GM19467 (cell line): ENCODE measurements at regions not wholly inside any gene's neighbourhood (a gene's known extent, or its start where the extent isn't known, plus 50 kb on each side); places are given as distances from the start of the nearest gene placed in this dataset.

Experiments
- ATAC-seq: cut with Tn5 transposase; IDR thresholded peaks from one replicate; pipeline ENCODE4 v1.9.1; 2021; ENCODE audit warnings: mild to moderate bottlenecking, moderate library complexity; ENCODE audit not compliant: unreplicated experiment

DNA sequence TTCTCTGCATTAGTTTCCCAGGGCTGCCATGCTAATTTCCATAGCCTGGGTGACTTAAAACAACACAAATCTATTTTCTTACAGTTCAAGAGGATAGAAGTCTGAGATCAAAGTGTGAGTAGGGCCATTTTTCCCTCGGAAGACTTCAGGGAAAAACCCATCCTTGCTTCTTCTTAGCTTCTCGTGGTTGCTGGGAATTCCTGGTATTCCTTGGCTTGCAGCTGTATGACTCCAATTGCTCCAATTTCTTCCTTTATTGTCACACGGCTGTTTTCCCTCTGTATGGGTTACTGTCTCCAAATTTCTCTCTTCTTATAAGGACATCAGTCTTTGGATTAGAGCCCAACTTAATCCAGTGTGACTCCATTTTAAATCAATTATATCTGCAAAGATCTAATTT lies 128.4 kb upstream of the JAG1 start:
- ATAC-seq, result no peak

GRCh38 chr20:10805764-10806163 lies 132.0 kb upstream of the JAG1 start:
- no peak for ATAC-seq

DNA sequence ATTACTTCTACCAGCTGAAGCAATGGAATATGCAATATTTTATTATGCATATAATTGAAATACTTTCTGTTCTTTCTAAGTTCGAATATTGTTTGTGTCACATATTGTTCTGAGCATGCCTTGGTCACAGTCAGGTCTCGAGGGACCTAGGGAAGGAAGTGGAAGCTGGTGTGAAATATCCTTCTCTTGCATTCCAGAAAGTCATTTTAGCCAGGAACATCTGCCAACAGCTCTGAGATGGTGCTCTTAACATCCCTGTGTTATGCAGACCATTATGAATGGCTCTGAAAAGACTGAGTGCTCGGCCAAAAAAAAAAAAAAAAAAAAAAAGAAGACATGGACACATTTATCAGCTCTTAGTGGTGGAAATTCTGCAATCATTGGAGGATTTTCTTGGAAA lies 132.7 kb upstream of the JAG1 start:
- no peak for ATAC-seq

DNA sequence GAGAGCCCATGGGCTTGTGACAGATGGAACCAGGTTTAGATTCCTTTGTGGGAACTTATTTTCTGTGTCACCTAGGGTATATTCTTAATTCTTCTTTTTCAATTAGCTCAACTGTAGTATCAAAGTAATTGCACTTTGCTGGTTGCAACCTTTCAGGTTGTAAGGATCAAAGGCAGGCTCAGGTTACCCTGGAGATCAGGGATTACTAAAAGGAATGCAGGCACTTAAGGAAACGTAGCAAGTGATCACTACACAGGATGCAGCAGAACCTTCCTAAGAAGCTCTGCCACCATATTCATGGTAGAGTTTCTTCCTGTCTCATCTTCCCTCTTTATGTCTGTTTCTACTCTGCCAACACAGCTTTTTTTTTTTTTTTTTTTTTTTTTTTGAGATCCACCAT lies 133.2 kb upstream of the JAG1 start:
- no peak for ATAC-seq

GRCh38 chr20:10812759-10813327 lies 139.0 kb upstream of the JAG1 start:
- ATAC-seq, result no peak

- ATAC-seq, result no peak
Measured at GRCh38 chr20:10823585-10823984, 149.8 kb upstream of the JAG1 start.

- no peak for ATAC-seq
Measured at GRCh38 chr20:10824750-10825500, 151.1 kb upstream of the JAG1 start.

GRCh38 chr20:10826111-10826510 lies 152.3 kb upstream of the JAG1 start:
- ATAC-seq, result no peak

DNA sequence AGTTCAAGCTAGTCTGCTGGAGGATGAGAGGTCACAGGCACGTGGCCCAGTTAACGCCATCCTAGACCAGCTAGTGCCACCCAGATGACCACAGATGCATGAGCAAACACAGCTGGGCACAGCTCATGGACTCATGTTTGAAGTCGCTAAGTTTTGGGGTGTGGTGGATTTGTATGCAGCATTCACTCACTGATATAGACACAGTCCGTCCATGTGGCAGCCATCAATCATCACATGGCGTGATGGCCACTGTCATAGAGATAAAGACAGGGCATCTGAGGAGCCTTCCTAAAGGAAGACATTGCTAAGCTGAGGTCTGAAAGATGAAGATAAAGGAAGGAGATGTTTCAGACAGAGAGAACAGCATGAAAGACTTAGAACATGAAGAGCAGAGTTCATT lies 154.4 kb upstream of the JAG1 start:
- no peak for ATAC-seq

GRCh38 chr20:10832141-10832540 lies 158.3 kb upstream of the JAG1 start:
- ATAC-seq, result no peak

DNA sequence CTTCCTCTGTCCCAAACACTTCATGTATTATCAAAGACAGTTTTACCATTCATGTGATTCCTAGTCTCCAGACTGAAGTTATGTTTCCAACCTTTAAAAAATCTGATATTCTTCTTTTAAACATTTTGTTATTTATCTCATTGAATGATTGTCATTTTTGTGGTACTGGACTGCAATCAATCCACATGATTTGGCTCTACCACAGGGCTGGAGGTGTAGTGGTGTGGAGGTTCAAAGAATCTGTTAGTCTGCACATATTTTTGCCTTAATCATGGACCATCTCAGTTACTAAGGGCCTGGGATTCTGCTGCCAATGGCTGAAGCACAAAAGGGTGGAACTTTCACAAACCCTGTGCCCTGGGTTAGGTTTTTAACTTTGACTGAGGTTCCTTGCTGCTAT lies 164.1 kb upstream of the JAG1 start:
- ATAC-seq, result no peak

DNA sequence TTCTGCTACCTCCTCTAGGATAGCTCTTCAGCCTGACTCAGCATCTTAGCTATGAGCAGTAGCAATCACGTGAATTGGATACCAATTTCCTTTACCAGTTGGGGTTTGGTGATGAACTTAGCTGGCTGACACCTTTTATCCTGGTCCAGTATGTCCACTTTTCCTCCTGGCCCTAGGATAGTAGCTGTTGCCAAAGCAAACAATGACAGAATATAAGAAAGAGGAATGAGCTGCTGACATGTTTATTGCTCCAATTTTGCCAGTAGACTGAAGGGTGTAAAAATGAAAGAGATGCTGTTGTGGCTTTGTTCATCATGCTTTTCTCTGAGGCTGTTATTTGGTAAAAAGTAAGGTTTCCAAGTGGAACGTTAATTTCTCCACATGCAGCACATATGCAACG lies 168.3 kb upstream of the JAG1 start:
- ATAC-seq, result no peak

GRCh38 chr20:10843146-10843711 lies 169.4 kb upstream of the JAG1 start:
- ATAC-seq, result no peak

DNA sequence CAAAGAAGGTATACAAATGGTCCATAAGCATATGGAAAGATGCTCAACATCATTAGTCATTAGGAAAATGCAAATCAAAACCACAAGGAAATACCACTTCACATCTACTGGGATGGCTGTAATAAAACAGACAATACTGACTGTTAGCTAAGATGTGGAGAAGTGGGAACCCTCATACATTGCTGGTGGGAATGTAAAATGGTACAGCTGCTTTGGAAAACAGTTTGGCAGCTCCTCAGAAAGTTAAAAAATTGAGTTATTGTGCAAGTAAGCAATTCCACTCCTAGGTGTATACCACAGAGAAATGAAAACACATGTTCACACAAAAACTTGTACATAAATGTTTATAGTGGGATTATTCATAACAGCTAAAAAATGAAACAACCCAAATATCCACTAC lies 173.0 kb upstream of the JAG1 start:
- no peak for ATAC-seq

DNA sequence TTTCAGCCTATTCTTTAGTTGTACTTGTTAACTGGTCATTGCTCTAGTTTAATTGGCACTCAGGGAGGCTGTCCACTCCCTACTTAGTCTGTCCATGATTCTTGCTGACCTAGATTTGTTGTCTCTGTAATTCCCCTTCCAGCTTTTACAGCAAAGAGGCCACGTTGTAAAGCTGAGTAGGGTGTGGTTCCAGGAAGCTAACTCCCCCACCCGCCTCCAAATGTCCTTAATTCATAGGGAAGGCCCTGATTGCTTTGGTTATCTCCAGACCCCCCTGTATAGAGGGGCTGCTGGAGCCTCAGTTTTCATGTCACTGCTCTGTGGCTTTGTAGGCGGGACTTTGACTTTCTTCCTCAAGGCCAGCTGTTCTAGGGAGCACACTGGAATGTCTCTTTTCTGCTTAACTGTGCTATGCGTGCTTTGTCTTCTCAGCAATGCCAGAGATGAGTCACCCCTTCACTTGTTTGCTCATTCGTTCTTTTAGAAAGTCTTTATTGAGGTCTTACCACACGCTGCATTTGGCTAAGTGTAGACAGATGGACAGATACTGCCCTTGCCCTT lies 175.1 kb upstream of the JAG1 start:
- no peak for ATAC-seq

DNA sequence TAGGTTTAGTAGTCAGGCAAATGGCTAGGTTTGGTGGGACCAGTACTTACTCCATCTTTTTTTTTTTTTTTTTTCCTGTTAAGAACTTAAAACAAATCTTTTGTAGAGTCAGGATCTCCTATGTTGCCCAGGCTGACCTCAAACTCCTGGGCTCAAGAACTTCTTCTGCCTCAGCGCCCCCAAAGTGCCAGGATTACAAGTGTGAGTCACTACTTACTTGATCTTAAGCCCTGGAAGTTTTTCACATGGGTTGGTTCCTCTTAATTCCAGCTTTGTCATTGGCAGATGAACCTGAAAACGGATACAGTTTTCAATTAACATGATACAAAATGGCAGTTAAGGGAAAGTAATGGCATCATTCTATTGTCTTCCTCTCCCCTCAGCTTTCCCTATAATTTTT lies 179.4 kb upstream of the JAG1 start:
- ATAC-seq, result no peak

DNA sequence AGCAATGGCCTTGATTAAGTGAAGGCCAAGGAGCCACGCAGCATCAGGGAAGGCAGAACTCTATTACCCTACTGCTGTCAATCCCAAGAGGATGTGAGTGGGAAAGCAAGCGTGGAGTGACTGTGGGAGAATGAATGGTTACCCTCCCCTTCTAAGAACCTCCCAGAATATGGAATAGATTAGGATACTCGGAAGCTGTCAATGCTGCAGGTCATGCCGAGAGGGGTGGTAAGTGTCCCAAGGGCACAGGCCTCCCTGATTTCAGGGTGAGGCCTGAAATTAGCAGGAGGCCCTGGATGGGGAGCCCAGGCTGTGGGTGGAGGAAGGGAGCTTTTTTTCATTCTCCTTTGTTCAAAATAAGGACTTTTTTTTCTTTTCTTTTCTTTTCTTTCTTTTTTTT lies 179.9 kb upstream of the JAG1 start:
- no peak for ATAC-seq

DNA sequence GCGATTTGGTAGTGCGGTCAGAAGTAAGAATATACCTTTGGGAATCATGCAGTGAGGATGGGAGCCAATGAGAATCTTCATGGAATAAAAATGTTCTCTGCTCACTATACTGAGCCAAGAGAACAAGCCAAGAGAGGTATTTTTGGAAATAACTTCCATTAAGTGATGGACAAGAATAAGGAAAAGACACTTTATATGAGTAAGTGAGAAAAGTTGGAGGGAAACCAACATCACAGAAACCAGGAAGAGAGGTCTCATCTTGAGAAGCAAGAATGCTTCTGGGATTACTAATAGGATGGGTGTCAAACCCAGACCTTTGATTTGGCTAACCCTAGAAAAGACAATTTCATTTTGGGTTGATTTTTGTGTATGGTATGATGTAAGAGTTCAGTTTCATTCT lies 181.2 kb upstream of the JAG1 start:
- ATAC-seq, result no peak

DNA sequence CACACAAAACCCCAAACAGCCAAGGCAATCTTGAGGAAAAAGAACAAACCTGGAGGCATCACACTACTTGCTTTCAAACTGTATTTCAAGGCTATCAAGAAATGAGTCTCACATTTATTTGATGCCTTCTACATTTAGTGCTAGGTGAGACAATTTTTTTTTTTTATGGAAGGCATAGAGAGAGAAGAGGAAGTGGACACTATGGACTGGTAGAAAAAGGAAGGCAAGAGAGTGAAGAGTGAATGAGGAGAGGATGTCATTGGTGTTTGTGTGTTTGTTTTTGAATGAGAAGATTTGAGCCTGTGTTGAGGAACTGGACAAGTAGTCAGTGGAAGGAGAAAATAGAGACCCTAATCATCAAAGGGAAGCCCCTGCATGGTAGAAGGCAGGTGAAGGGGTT lies 182.0 kb upstream of the JAG1 start:
- ATAC-seq, result no peak

- no peak for ATAC-seq
Measured at GRCh38 chr20:10856237-10857015, 182.6 kb upstream of the JAG1 start.

DNA sequence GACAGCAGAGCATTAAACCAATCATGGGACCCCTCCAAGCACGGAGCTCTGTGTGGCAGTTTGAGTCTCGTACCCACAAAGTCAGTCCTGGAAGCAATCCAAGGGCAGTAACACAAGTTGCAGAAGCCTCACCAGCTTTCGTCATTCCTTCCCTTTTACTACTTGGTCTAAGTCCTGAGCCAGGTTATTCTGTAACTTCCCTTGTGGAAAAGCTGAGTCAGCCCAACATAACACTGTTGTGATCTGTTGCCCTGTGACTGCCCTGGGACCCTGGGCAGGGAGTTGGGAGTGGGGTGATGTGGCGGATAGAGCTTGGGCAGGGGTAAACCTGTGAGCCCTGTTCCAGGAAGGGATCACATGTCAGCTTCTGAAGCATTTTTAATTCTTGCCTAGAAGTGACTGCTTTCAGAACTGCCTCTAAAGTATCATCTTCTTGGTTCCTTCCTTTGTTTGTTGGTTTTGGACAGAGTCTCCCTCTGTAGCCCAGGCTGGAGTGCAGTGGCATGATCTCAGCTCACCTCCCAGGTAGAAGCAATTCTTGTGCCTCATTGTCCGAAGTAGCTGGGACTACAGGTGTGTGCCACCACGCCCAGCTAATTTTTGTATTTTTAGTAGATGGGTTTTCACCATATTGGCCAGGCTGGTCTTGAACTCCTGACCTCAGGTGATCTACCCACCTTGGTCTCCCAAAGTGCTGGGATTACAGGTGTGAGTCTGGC lies 183.7 kb upstream of the JAG1 start:
- ATAC-seq, result no peak
